Activated B cell treated with CpG ODN at 0.5 μM for 24 hours (primary cell): ENCODE measurements at regions not wholly inside any gene's neighbourhood (a gene's known extent, or its start where the extent isn't known, plus 50 kb on each side); places are given as distances from the start of the nearest gene placed in this dataset.
"Not testable (repeated sequence)": the region's sequence is repeated elsewhere in the genome, so short reads cannot be mapped to it uniquely, and the experiment has no call there.

ENCODE experiments used
- ATAC-seq: fragments of 200-7000 bp; cut with Tn5 transposase; one replicate; pipeline ENCODE4 v1.10.0; 2021; ENCODE audit warnings: low read depth, mild to moderate bottlenecking, moderate library complexity
- CTCF ChIA-PET: fragments of 350-600 bp; sonication (Branson Sonifier 250); formaldehyde crosslinking; loops from one replicate; lab custom pipeline; 2021; ENCODE audit warnings: antibody characterized with exemption; lab: Charles Lee
- POLR2A ChIA-PET: fragments of 350-600 bp; sonication (Branson Sonifier 250); formaldehyde crosslinking; loops from one replicate; lab custom pipeline; 2021; ENCODE audit warnings: antibody characterized with exemption; lab: Charles Lee
- DNase-seq: peaks from one replicate; pipeline ENCODE4 v3.0.0; 2022
- H3K27ac Mint-ChIP-seq: one replicate; pipeline ENCODE4 v1.8.0; 2020; ENCODE audit warnings: mixed read lengths
- H3K27me3 Mint-ChIP-seq: one replicate; pipeline ENCODE4 v1.8.0; 2021; ENCODE audit warnings: mixed read lengths
- H3K36me3 Mint-ChIP-seq: one replicate; pipeline ENCODE4 v1.8.0; 2021; ENCODE audit warnings: low read depth, mixed read lengths
- H3K4me1 Mint-ChIP-seq: one replicate; pipeline ENCODE4 v1.8.0; 2021; ENCODE audit warnings: mixed read lengths
- H3K4me3 Mint-ChIP-seq: one replicate; pipeline ENCODE4 v1.8.0; 2020; ENCODE audit warnings: mild to moderate bottlenecking, mixed read lengths
- H3K9me3 Mint-ChIP-seq: one replicate; pipeline ENCODE4 v1.8.0; 2020; ENCODE audit warnings: mixed read lengths
- intact Hi-C: fragments of 100-400 bp; cut with micrococcal nuclease; formaldehyde crosslinking; loops from one replicate; pipeline ENCODE4 v1.15.1; 2024
- TF ChIP-seq, protein P1 (sequence below): fragments of 200-600 bp; IDR thresholded peaks from one replicate; pipeline ENCODE4 v1.8.0; 2022; ENCODE audit warnings: antibody characterized with exemption, mild to moderate bottlenecking

DNA sequence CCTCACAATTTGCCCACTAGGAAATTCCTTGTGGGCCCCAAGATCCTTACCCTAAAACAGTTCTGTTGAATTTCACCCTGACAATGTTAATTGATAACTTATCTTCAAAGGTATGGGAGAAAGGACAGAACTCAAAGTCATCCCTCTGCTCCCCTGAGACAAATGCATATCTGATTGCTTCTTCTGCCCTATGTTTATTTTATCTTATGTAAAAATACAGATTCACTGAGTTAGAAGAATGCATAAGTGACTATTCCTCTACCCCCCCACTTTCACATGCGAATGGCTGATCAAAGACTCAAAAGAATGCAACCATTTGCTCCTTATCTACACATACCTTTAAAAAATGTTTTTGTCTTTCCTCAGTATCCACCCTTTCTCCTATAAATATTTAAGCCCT lies 235.7 kb upstream of the SEMA3C start:
- ChIA-PET CTCF (no interaction called here), POLR2A (no interaction called here)
- no peak overlapping the region for H3K27ac Mint-ChIP-seq
- no peak for ATAC-seq
- TF ChIP-seq, protein P1, sequence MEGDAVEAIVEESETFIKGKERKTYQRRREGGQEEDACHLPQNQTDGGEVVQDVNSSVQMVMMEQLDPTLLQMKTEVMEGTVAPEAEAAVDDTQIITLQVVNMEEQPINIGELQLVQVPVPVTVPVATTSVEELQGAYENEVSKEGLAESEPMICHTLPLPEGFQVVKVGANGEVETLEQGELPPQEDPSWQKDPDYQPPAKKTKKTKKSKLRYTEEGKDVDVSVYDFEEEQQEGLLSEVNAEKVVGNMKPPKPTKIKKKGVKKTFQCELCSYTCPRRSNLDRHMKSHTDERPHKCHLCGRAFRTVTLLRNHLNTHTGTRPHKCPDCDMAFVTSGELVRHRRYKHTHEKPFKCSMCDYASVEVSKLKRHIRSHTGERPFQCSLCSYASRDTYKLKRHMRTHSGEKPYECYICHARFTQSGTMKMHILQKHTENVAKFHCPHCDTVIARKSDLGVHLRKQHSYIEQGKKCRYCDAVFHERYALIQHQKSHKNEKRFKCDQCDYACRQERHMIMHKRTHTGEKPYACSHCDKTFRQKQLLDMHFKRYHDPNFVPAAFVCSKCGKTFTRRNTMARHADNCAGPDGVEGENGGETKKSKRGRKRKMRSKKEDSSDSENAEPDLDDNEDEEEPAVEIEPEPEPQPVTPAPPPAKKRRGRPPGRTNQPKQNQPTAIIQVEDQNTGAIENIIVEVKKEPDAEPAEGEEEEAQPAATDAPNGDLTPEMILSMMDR, result no peak
- no peak for DNase-seq
- H3K36me3 Mint-ChIP-seq, result no peaks in the 10 kb centered on the region
- H3K27me3 Mint-ChIP-seq, result no peaks in the 10 kb centered on the region
- no peak overlapping the region for H3K4me3 Mint-ChIP-seq
- H3K9me3 Mint-ChIP-seq, result peaks cover 4% of the 10 kb centered on the region
- intact Hi-C loops, result no loop called here
- H3K4me1 Mint-ChIP-seq, result no peaks in the 10 kb centered on the region

DNA sequence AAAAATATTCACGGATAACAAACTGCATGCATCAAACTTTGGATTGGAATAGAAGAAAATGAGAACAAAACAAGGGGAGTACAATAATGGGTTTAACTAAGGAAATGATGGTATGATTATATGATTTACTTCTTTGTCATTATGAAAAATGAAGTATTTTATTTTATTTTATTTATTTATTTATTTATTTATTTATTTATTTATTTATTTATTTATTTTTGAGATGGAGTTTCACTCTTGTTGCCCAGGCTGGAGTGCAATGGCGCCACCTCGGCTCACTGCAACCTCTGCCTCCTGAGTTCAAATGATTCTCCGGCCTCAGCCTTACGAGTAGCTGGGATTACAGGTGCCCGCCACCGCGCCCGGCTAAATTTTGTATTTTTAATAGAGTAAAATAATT lies 234.1 kb upstream of the SEMA3C start:
- intact Hi-C loops, CTCF ChIA-PET, POLR2A ChIA-PET, DNase-seq, H3K4me3 Mint-ChIP-seq, H3K27ac Mint-ChIP-seq, H3K36me3 Mint-ChIP-seq, H3K4me1 Mint-ChIP-seq, H3K9me3 Mint-ChIP-seq, H3K27me3 Mint-ChIP-seq, ATAC-seq: not testable (repeated sequence)

DNA sequence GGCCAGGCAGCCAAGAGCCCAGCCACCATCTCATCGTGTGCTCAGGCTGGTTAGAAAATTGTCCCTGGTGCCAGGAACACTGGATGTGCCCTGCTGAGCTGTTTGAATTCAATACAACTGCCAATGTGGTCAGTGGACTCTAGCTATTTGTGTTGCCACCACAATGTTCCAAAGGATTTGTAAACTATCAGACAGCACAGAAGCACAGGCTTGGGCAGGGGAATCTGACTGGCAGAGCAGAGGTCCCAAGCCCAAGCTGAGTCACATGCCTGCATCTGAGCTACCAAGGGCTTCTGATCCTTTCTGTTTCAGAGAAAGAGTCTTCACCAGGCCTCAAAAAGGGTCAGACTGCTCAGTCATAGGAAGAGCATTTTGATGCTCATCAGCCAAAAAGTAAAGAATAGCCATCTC lies 232.1 kb upstream of the SEMA3C start:
- Mint-ChIP-seq H3K9me3 (peaks cover 7% of the 10 kb centered on the region), H3K27me3 (no peaks in the 10 kb centered on the region), H3K27ac (no peak overlapping the region), H3K36me3 (no peaks in the 10 kb centered on the region), H3K4me3 (no peak overlapping the region), H3K4me1 (no peaks in the 10 kb centered on the region)
- no peak for DNase-seq
- TF ChIP-seq, protein P1, result no peak
- POLR2A ChIA-PET, result no interaction called here
- intact Hi-C loops, result no loop called here
- ATAC-seq, result no peak
- CTCF ChIA-PET, result no interaction called here

DNA sequence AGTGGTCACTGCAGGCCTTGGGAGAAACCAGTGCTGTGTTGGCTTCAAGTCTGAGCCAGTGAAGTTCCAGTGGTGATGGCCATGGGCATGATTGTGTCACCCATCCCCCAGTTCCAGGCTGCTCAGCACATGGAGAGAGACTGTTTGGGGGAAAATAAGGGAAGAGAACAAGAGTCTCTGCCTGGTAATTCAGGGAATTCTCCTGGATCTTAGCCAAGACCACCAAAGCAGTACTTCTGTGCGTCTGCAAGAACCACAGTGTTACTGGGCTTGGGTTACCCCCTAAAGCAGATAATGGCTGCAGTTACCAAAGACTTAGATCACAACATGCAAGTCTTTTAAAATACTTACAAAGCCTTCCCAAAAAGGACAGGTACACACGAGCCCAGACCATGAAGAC lies 225.0 kb upstream of the SEMA3C start:
- DNase-seq, result no peak
- H3K36me3 Mint-ChIP-seq, result no peaks in the 10 kb centered on the region

DNA sequence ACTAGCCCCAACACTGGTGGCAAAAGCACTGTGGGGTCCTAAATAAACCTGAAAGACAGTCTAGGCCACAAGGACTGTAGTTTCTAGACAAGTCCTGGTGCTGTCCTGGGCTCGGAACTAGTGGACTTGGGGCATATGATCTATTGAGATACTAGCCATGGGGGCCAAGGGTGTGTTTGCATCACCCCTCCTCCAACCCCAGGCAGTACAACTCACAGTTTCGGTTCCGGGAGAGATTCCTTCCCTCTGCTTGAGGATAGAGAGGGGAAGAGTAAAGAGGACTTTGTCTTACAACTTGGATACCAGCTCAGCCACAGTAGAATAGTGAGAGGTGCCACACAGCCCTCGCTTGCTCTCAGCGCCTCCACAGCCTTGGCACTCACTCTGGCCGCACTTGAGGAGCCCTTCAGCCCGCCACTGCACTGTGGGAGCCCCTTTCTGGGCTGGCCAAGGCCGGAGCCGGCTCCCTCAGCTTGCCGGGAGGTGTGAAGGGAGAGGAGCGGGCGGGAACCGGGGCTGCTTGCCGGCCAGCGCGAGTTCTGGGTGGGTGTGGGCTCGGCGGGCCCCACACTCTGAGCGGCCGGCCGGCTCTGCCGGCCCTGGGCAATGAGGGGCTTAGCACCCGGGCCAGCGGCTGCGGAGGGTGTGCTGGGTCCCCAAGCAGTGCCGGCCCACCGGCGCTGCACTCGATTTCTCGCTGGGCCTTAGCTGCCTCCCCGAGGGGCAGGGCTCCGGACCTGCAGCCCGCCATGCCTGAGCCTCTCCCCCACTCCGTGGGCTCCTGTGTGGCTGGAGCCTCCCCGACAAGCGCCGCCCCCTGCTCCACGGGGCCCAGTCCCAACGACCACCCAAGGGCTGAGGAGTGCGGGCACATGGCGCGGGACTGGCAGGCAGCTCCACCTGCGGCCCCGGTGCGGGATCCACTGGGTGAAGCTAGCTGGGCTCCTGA lies 222.7 kb upstream of the SEMA3C start:
- DNase-seq, H3K4me1 Mint-ChIP-seq, H3K27ac Mint-ChIP-seq, H3K36me3 Mint-ChIP-seq, H3K9me3 Mint-ChIP-seq, intact Hi-C loops, ATAC-seq, H3K4me3 Mint-ChIP-seq, CTCF ChIA-PET, POLR2A ChIA-PET, H3K27me3 Mint-ChIP-seq: not testable (repeated sequence)

More for the DNA sequence above, 225.0 kb upstream of the SEMA3C start:
- intact Hi-C loops, result no loop called here
- no peaks in the 10 kb centered on the region for H3K27me3 Mint-ChIP-seq
- H3K4me3 Mint-ChIP-seq, result no peak overlapping the region
- H3K9me3 Mint-ChIP-seq, result peaks cover 8% of the 10 kb centered on the region
- no peak overlapping the region for H3K27ac Mint-ChIP-seq
- ChIA-PET CTCF (no interaction called here), POLR2A (no interaction called here)
- TF ChIP-seq, protein P1, result no peak
- no peaks in the 10 kb centered on the region for H3K4me1 Mint-ChIP-seq
- no peak for ATAC-seq

DNA sequence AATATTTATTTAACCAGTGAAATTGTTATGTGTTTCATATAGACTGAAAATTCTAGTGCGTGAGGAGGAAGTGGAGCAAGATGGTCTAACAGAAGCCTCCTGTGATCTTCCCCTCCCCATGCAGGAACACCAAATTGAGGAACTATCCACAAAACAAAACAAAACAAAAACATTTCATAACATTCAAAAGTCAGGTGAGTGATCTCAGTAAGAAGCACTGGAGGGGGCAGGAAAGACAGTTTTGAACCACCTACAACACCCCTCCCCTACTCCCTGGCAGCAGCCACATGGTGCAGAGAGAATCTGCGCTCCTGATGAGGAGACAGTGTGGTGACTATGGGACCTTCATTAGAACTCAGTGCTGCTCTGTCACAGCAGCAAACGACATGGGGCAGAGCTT lies 221.9 kb upstream of the SEMA3C start:
- no peak overlapping the region for H3K4me3 Mint-ChIP-seq
- ATAC-seq (no peak), DNase-seq (no peak)
- TF ChIP-seq, protein P1, result no peak
- CTCF ChIA-PET, result no interaction called here
- intact Hi-C loops, result no loop called here
- no peaks in the 10 kb centered on the region for H3K27me3 Mint-ChIP-seq
- POLR2A ChIA-PET, result no interaction called here
- H3K9me3 Mint-ChIP-seq, result peaks cover 7% of the 10 kb centered on the region
- no peaks in the 10 kb centered on the region for H3K36me3 Mint-ChIP-seq
- no peak overlapping the region for H3K27ac Mint-ChIP-seq
- no peaks in the 10 kb centered on the region for H3K4me1 Mint-ChIP-seq
